ENCODE measurements at regions not wholly inside any gene's neighbourhood (a gene's known extent, or its start where the extent isn't known, plus 50 kb on each side); places are given as distances from the start of the nearest gene placed in this dataset.

- H3K9me3 ChIP-seq: no peaks in the 10 kb centered on the region
- WGBS, 2 donors: 46 to 74% methylated on average over 3 to 4 of the region's 4 CpGs
- TF ChIP-seq POLR2A (IDR thresholded peaks at IDR 0.05) (no peak), CTCF (IDR thresholded peaks at IDR 0.05) (no peak)
- intact Hi-C loops (cut with DNase I): no loop called here
- H3K36me3 ChIP-seq: no peaks in the 10 kb centered on the region
- DNase-seq: no peak
- H3K4me3 ChIP-seq: no peak overlapping the region
- no peak overlapping the region for H3K27ac ChIP-seq
- H3K27me3 ChIP-seq: no peaks in the 10 kb centered on the region
- peaks cover 0 to 21% (median 11%) of the 10 kb centered on the region in 3 donors for H3K4me1 ChIP-seq
These were observed 990.3 kb downstream of the AACS start for GRCh38 chr12:126055521-126055920.

- no peak overlapping the region for H3K27ac ChIP-seq
- 66% methylated on average over 6 of the region's 6 CpGs for WGBS, 2 donors
- intact Hi-C loops (cut with DNase I): loop anchor here (10.0 kb wide), 1 partner anchor 813 kb away; no protein-coding TSS in a partner anchor
- TF ChIP-seq CTCF (IDR thresholded peaks at IDR 0.05) (no peak), POLR2A (IDR thresholded peaks at IDR 0.05) (no peak)
- no peaks in the 10 kb centered on the region for H3K27me3 ChIP-seq
- H3K4me1 ChIP-seq: no peaks in the 10 kb centered on the region
- no peak for DNase-seq
- no peaks in the 10 kb centered on the region for H3K9me3 ChIP-seq
- H3K4me3 ChIP-seq: no peak overlapping the region
- no peaks in the 10 kb centered on the region for H3K36me3 ChIP-seq
These were observed 996.5 kb downstream of the AACS start for GRCh38 chr12:126061777-126062176.

GRCh38 chr12:126064028-126064427 lies 998.8 kb downstream of the AACS start:
- no peak overlapping the region for H3K4me3 ChIP-seq
- TF ChIP-seq CTCF (IDR thresholded peaks at IDR 0.05) (no peak), POLR2A (IDR thresholded peaks at IDR 0.05) (no peak)
- H3K36me3 ChIP-seq: no peaks in the 10 kb centered on the region
- H3K4me1 ChIP-seq: no peaks in the 10 kb centered on the region
- intact Hi-C loops (cut with DNase I): loop anchor here (10.0 kb wide), 1 partner anchor 811 kb away; no protein-coding TSS in a partner anchor
- H3K9me3 ChIP-seq: no peaks in the 10 kb centered on the region
- no peaks in the 10 kb centered on the region for H3K27me3 ChIP-seq
- 70 to 72% methylated on average over 5 of the region's 5 CpGs for WGBS, 2 donors
- DNase-seq: no peak
- no peak overlapping the region for H3K27ac ChIP-seq

- intact Hi-C loops (cut with DNase I): loop anchor here (10.0 kb wide), 1 partner anchor 807 kb away; no protein-coding TSS in a partner anchor
- no peaks in the 10 kb centered on the region for H3K27me3 ChIP-seq
- no peak for TF ChIP-seq POLR2A (IDR thresholded peaks at IDR 0.05)
- no peak for TF ChIP-seq CTCF (IDR thresholded peaks at IDR 0.05)
- no peak overlapping the region for H3K4me3 ChIP-seq
- no peak for DNase-seq
- H3K36me3 ChIP-seq: no peaks in the 10 kb centered on the region
- WGBS, 2 donors: 47 to 48% methylated on average over 3 of the region's 3 CpGs
- H3K4me1 ChIP-seq: no peaks in the 10 kb centered on the region
- H3K9me3 ChIP-seq: peaks cover 0 to 26% (median 23%) of the 10 kb centered on the region in 3 donors
- no peak overlapping the region for H3K27ac ChIP-seq
These were observed 1002.5 kb downstream of the AACS start for GRCh38 chr12:126067626-126068329.

- 16 to 17% methylated on average over 4 of the region's 4 CpGs for WGBS, 2 donors
These were observed 1004.4 kb downstream of the AACS start for GRCh38 chr12:126069549-126070165.

More at GRCh38 chr12:126069549-126070165, 1004.4 kb downstream of the AACS start:
- no peak for DNase-seq
- no peaks in the 10 kb centered on the region for H3K27me3 ChIP-seq
- no peaks in the 10 kb centered on the region for H3K36me3 ChIP-seq
- no peak overlapping the region for H3K27ac ChIP-seq
- peaks cover 0 to 26% (median 23%) of the 10 kb centered on the region in 3 donors for H3K9me3 ChIP-seq
- intact Hi-C loops (cut with DNase I): loop anchor here (10.0 kb wide), 1 partner anchor 805 kb away; no protein-coding TSS in a partner anchor
- no peak overlapping the region for H3K4me3 ChIP-seq
- H3K4me1 ChIP-seq: no peaks in the 10 kb centered on the region
- TF ChIP-seq CTCF (IDR thresholded peaks at IDR 0.05): peak in 5 of 6 experiments; percentile 29 to 75 (median 57)
- no peak for TF ChIP-seq POLR2A (IDR thresholded peaks at IDR 0.05)
